GM12892 (cell line): ENCODE measurements at regions not wholly inside any gene's neighbourhood (a gene's known extent, or its start where the extent isn't known, plus 50 kb on each side); places are given as distances from the start of the nearest gene placed in this dataset.

Experiments
- POLR2A ChIP-seq: IDR thresholded peaks from 2 replicates; pipeline ENCODE4 v1.6.1; 2011; ENCODE audit warnings: low read depth, low read length, control low read depth
- POLR2AphosphoS5 ChIP-seq: IDR thresholded peaks from 2 replicates; pipeline ENCODE4 v1.6.1; 2011; ENCODE audit warnings: low read depth, low read length, control low read depth
- TAF1 ChIP-seq: IDR thresholded peaks from 2 replicates; pipeline ENCODE4 v1.6.1; 2011; ENCODE audit warnings: low read depth, mild to moderate bottlenecking, control low read depth, low read length, borderline replicate concordance

GRCh38 chr5:38105801-38106200 lies 152.6 kb upstream of the EGFLAM start:
- no peak for TF ChIP-seq TAF1
- TF ChIP-seq POLR2A, result no peak
- TF ChIP-seq POLR2AphosphoS5, result no peak
